ENCODE measurements at regions not wholly inside any gene's neighbourhood (a gene's known extent, or its start where the extent isn't known, plus 50 kb on each side); places are given as distances from the start of the nearest gene placed in this dataset.
A peak's percentile ranks its signal among the peaks of the same experiment; 100 is the strongest.

DNA sequence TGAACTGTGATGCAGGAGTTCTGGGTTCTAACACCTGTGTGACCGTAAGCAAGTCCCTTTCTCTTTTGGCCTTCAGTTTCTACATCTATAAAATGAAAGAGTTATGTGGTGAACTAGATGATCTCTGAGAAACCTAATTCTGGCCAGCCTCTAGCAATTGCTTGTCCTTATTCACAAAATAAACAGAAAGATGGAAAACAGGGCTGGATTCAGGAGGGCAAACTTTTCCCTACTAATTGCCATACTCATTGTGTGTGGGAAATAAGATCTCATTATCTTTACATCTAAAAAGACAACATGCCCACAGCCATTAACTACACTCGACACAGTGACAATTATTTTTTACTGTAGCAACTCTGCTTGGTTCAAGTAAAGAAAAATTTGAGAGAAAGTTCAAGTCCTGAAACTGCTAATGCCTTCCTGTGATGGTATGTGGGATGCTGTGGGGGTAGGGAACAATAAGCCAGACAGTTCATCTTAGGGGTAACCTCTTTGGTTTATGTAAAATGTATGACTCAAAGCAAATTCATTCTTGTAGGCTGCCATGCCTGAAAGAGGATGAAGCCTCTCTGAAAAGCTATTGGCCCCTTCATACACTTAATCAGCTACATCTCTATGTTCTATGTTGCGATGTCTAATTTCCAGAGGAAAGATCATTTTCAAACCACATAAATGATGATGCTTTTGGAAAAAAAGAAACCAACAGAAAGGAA, 177.6 kb upstream of the BCL6 start:
- peaks cover 1% of the 10 kb centered on the region for H3K4me1 ChIP-seq (ENCODE audit: control insufficient read depth, insufficient read depth, low read length)
- H3K9me3 ChIP-seq (ENCODE audit: control insufficient read depth, low read length), result peaks cover 15% of the 10 kb centered on the region
- H3K9ac ChIP-seq (ENCODE audit: low read length), result no peak overlapping the region
- H3K36me3 ChIP-seq (ENCODE audit: control insufficient read depth, insufficient read depth, low read length, severe bottlenecking), result no peaks in the 10 kb centered on the region
- no peaks in the 10 kb centered on the region for H3K27me3 ChIP-seq (replicated peaks; ENCODE audit: control insufficient read depth, insufficient read depth, low read length)
- no peak overlapping the region for H3K4me3 ChIP-seq (ENCODE audit: low read length)
- DNase-seq (ENCODE audit: low read depth), result peak; percentile 32

DNA sequence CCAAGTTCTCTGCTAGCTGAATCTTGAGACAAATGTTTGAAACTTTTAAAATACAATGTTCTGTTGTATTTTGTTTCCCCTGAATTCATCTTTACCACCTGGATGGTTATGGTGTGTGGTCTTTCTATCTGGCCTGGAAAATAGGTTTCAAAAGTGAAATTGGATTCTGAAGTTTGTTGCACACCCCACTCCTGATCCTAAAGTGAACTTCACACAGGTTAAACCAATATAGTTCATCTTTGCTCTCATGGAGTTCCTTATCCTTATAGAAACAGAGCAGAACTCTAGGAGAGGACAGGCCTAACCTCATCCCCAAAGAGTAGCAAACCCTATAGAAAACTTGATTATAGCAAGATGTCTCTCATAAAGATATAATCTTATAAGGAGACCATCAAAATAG, 179.4 kb upstream of the BCL6 start:
- H3K9ac ChIP-seq (ENCODE audit: low read length), result no peak overlapping the region
- H3K4me3 ChIP-seq (ENCODE audit: low read length), result no peak overlapping the region
- peaks cover 6% of the 10 kb centered on the region for H3K4me1 ChIP-seq (ENCODE audit: control insufficient read depth, insufficient read depth, low read length)
- no peaks in the 10 kb centered on the region for H3K36me3 ChIP-seq (ENCODE audit: control insufficient read depth, insufficient read depth, low read length, severe bottlenecking)
- no peak for DNase-seq (ENCODE audit: low read depth)
- peaks cover 15% of the 10 kb centered on the region for H3K9me3 ChIP-seq (ENCODE audit: control insufficient read depth, low read length)
- H3K27me3 ChIP-seq (replicated peaks; ENCODE audit: control insufficient read depth, insufficient read depth, low read length), result no peaks in the 10 kb centered on the region

GRCh38 chr3:187925326-187925725, 180.1 kb upstream of the BCL6 start:
- Histone ChIP-seq H3K36me3 (ENCODE audit: control insufficient read depth, insufficient read depth, low read length, severe bottlenecking) (no peaks in the 10 kb centered on the region), H3K9ac (ENCODE audit: low read length) (no peak overlapping the region), H3K27me3 (replicated peaks; ENCODE audit: control insufficient read depth, insufficient read depth, low read length) (no peaks in the 10 kb centered on the region), H3K4me3 (ENCODE audit: low read length) (no peak overlapping the region), H3K4me1 (ENCODE audit: control insufficient read depth, insufficient read depth, low read length) (peaks cover 10% of the 10 kb centered on the region), H3K9me3 (ENCODE audit: control insufficient read depth, low read length) (peaks cover 15% of the 10 kb centered on the region)
- no peak for DNase-seq (ENCODE audit: low read depth)

GRCh38 chr3:187926620-187927019, 181.4 kb upstream of the BCL6 start:
- H3K27me3 ChIP-seq (replicated peaks; ENCODE audit: control insufficient read depth, insufficient read depth, low read length), result no peaks in the 10 kb centered on the region
- H3K9ac ChIP-seq (ENCODE audit: low read length), result no peak overlapping the region
- peaks cover 10% of the 10 kb centered on the region for H3K4me1 ChIP-seq (ENCODE audit: control insufficient read depth, insufficient read depth, low read length)
- H3K4me3 ChIP-seq (ENCODE audit: low read length), result no peak overlapping the region
- H3K9me3 ChIP-seq (ENCODE audit: control insufficient read depth, low read length), result peaks cover 15% of the 10 kb centered on the region
- no peaks in the 10 kb centered on the region for H3K36me3 ChIP-seq (ENCODE audit: control insufficient read depth, insufficient read depth, low read length, severe bottlenecking)
- DNase-seq (ENCODE audit: low read depth), result no peak

DNA sequence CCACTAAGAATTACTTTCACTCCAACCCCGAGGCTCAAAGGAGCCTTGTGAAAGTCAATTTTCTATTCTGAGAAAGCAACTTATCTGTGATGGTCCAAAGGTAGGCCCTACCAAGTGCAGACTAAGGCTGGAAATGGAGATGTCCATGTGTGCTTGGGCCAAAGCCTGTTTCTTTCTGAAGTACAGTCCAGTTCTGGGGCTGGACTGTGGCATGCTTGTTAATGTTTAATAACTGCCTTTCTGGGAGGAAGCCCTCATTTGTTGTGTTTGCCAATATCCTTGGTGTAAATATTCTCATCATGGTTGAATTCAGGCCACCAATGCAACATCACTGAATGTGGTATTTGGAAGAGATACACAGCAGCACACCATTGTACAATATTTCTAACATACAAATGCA, 182.3 kb upstream of the BCL6 start:
- Histone ChIP-seq H3K4me3 (ENCODE audit: low read length) (no peak overlapping the region), H3K9me3 (ENCODE audit: control insufficient read depth, low read length) (peaks cover 15% of the 10 kb centered on the region), H3K4me1 (ENCODE audit: control insufficient read depth, insufficient read depth, low read length) (peaks cover 10% of the 10 kb centered on the region), H3K9ac (ENCODE audit: low read length) (no peak overlapping the region), H3K36me3 (ENCODE audit: control insufficient read depth, insufficient read depth, low read length, severe bottlenecking) (no peaks in the 10 kb centered on the region), H3K27me3 (replicated peaks; ENCODE audit: control insufficient read depth, insufficient read depth, low read length) (no peaks in the 10 kb centered on the region)
- DNase-seq (ENCODE audit: low read depth), result no peak

DNA sequence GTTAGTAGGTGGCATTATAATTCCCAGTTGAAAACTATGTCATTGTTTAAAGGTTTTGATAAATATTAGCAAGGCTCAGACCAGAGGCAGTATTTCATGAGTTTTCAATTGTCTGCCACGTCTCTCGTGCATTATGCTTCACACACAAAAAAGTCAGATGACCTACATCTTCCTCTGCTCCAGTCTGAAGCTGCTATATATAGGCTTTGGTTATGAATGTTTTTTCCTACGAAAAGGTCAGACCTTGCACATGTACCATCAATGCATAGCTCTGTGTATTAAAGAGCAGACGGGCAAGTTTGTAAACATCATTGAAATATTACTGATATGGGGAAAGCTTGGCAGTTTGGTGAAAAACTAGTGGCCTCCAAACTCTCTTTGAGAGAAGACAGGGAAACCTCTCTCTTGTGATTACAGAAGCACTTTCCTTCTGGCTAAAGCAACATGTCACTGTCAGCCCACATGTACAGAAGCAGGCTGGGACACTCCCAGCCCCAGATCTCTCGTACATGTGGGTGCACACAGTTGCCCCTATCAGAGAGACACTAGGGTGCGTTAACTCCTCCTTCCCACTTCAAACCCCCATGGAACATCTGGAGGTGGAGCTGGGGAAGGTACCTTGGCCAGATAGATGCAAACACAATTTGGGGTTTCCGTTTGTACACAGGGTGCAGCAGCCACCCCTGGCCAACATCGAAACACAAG, 184.0 kb upstream of the BCL6 start:
- H3K9me3 ChIP-seq (ENCODE audit: control insufficient read depth, low read length), result peaks cover 11% of the 10 kb centered on the region
- H3K4me1 ChIP-seq (ENCODE audit: control insufficient read depth, insufficient read depth, low read length), result peaks cover 10% of the 10 kb centered on the region
- H3K27me3 ChIP-seq (replicated peaks; ENCODE audit: control insufficient read depth, insufficient read depth, low read length), result no peaks in the 10 kb centered on the region
- no peak overlapping the region for H3K4me3 ChIP-seq (ENCODE audit: low read length)
- DNase-seq (ENCODE audit: low read depth), result no peak
- H3K36me3 ChIP-seq (ENCODE audit: control insufficient read depth, insufficient read depth, low read length, severe bottlenecking), result no peaks in the 10 kb centered on the region
- H3K9ac ChIP-seq (ENCODE audit: low read length), result no peak overlapping the region

GRCh38 chr3:187930021-187930420, 184.8 kb upstream of the BCL6 start:
- Histone ChIP-seq H3K9ac (ENCODE audit: low read length) (no peak overlapping the region), H3K36me3 (ENCODE audit: control insufficient read depth, insufficient read depth, low read length, severe bottlenecking) (no peaks in the 10 kb centered on the region), H3K4me3 (ENCODE audit: low read length) (no peak overlapping the region), H3K27me3 (replicated peaks; ENCODE audit: control insufficient read depth, insufficient read depth, low read length) (no peaks in the 10 kb centered on the region), H3K4me1 (ENCODE audit: control insufficient read depth, insufficient read depth, low read length) (peaks cover 10% of the 10 kb centered on the region), H3K9me3 (ENCODE audit: control insufficient read depth, low read length) (peaks cover 4% of the 10 kb centered on the region)
- DNase-seq (ENCODE audit: low read depth), result no peak

DNA sequence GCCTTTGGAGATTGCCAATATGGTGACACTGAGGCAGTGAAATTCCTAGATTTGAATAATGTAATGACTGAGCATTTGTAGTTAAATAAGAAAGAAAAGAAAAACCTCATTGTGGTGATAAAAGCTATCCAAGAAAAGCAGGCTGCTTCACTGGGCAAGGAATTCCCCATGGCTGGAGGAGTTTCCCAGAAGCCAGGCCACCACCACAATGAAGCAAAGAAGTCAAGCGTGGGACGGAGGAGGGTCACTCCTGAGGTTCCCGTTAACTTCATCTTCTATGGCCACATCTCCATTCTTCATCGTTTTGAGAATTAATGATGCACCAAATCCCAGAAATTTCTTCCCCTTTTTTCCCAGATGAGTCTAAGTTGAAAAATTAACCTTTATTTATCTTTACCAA, 185.8 kb upstream of the BCL6 start:
- H3K36me3 ChIP-seq (ENCODE audit: control insufficient read depth, insufficient read depth, low read length, severe bottlenecking), result no peaks in the 10 kb centered on the region
- DNase-seq (ENCODE audit: low read depth), result no peak
- no peaks in the 10 kb centered on the region for H3K9me3 ChIP-seq (ENCODE audit: control insufficient read depth, low read length)
- no peak overlapping the region for H3K9ac ChIP-seq (ENCODE audit: low read length)
- H3K4me1 ChIP-seq (ENCODE audit: control insufficient read depth, insufficient read depth, low read length), result peaks cover 10% of the 10 kb centered on the region
- no peaks in the 10 kb centered on the region for H3K27me3 ChIP-seq (replicated peaks; ENCODE audit: control insufficient read depth, insufficient read depth, low read length)
- no peak overlapping the region for H3K4me3 ChIP-seq (ENCODE audit: low read length)

DNA sequence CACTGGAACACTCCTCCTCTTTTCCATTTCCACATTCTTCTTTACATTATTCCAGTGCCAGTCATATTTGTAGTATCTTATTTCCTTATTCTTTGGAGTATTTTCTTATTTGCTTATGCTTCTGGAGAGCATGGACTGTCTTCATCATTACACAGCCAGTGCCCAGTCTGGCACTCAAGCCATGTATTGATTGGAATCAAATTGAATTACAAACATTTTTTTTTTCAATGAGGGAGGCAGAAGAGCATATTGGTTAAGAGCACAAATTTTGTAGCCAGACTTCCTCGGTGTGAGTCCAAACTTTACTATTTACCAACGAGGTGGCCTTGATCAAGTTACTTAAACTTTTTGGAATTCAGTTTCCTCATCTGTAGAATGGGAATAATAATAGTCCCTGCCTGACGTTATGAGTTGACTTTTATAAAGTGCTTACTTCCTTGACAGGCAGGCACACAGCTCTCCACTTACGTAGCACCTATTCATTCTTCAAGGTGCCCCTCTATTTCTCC, 186.6 kb upstream of the BCL6 start:
- Histone ChIP-seq H3K4me3 (ENCODE audit: low read length) (no peak overlapping the region), H3K9me3 (ENCODE audit: control insufficient read depth, low read length) (no peaks in the 10 kb centered on the region), H3K4me1 (ENCODE audit: control insufficient read depth, insufficient read depth, low read length) (peaks cover 10% of the 10 kb centered on the region), H3K9ac (ENCODE audit: low read length) (no peak overlapping the region), H3K36me3 (ENCODE audit: control insufficient read depth, insufficient read depth, low read length, severe bottlenecking) (no peaks in the 10 kb centered on the region), H3K27me3 (replicated peaks; ENCODE audit: control insufficient read depth, insufficient read depth, low read length) (no peaks in the 10 kb centered on the region)
- no peak for DNase-seq (ENCODE audit: low read depth)

DNA sequence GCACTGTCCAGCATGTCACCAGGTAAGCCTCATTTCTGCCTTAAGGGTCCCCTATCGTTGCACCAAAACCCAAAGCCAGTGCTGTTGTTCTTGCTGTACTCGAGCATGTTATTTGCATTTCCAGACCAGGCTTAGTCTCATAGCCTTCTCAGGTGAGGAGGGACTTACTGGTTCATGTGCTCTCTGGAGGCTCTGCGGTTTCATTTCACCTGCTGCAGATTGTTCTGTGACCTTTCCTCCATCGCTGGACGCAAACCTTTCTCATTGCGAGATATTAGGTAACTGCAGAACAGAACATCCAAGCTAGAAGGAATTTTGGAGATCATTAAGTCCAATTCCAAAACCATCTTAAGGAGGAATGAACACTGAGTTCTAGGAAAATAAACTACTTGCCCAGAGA, 187.3 kb upstream of the BCL6 start:
- no peak for DNase-seq (ENCODE audit: low read depth)
- no peaks in the 10 kb centered on the region for H3K9me3 ChIP-seq (ENCODE audit: control insufficient read depth, low read length)
- no peak overlapping the region for H3K9ac ChIP-seq (ENCODE audit: low read length)
- H3K4me1 ChIP-seq (ENCODE audit: control insufficient read depth, insufficient read depth, low read length), result peaks cover 10% of the 10 kb centered on the region
- no peaks in the 10 kb centered on the region for H3K36me3 ChIP-seq (ENCODE audit: control insufficient read depth, insufficient read depth, low read length, severe bottlenecking)
- H3K4me3 ChIP-seq (ENCODE audit: low read length), result no peak overlapping the region
- H3K27me3 ChIP-seq (replicated peaks; ENCODE audit: control insufficient read depth, insufficient read depth, low read length), result no peaks in the 10 kb centered on the region

- no peak overlapping the region for H3K9ac ChIP-seq (ENCODE audit: low read length)
- H3K27me3 ChIP-seq (replicated peaks; ENCODE audit: control insufficient read depth, insufficient read depth, low read length), result no peaks in the 10 kb centered on the region
- no peaks in the 10 kb centered on the region for H3K9me3 ChIP-seq (ENCODE audit: control insufficient read depth, low read length)
- H3K4me3 ChIP-seq (ENCODE audit: low read length), result no peak overlapping the region
- no peaks in the 10 kb centered on the region for H3K4me1 ChIP-seq (ENCODE audit: control insufficient read depth, insufficient read depth, low read length)
- H3K36me3 ChIP-seq (ENCODE audit: control insufficient read depth, insufficient read depth, low read length, severe bottlenecking), result no peaks in the 10 kb centered on the region
- DNase-seq (ENCODE audit: low read depth), result no peak
Observed at GRCh38 chr3:187935623-187936156, 190.4 kb upstream of the BCL6 start.
